ENCODE measurements at regions not wholly inside any gene's neighbourhood (a gene's known extent, or its start where the extent isn't known, plus 50 kb on each side); places are given as distances from the start of the nearest gene placed in this dataset.

DNA sequence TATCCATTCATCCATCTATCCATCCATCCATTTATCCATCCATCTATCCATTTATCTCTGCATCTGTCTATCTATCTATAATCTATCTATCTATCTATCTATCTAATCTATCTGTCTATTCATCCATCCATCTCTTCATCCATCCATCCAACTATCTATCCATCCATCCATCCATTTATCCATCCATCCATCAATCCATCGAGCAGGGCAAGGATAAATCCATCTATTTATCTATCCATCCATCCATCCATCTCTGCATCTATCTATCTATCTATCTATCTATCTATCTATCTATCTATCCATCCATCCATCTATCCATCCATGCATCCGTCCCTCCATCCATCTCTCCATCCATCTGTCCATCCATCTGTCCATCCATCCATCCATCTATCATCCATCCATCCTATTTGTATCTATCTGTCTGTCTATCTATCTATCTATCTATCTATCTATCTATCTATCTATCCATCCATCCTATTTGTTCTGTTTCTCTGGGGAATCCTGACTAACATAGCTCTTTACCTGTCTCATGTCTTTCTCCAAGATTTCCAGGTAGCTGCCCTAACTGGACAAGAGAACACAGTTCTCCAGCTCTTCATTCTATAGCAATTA lies 198.1 kb downstream of the FOXO1 start:
- TF ChIP-seq, protein P1, sequence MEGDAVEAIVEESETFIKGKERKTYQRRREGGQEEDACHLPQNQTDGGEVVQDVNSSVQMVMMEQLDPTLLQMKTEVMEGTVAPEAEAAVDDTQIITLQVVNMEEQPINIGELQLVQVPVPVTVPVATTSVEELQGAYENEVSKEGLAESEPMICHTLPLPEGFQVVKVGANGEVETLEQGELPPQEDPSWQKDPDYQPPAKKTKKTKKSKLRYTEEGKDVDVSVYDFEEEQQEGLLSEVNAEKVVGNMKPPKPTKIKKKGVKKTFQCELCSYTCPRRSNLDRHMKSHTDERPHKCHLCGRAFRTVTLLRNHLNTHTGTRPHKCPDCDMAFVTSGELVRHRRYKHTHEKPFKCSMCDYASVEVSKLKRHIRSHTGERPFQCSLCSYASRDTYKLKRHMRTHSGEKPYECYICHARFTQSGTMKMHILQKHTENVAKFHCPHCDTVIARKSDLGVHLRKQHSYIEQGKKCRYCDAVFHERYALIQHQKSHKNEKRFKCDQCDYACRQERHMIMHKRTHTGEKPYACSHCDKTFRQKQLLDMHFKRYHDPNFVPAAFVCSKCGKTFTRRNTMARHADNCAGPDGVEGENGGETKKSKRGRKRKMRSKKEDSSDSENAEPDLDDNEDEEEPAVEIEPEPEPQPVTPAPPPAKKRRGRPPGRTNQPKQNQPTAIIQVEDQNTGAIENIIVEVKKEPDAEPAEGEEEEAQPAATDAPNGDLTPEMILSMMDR (IDR thresholded peaks at IDR 0.05; ENCODE audit: insufficient read depth, low read length, poor library complexity, severe bottlenecking), result no peak
- TF ChIP-seq EZH2phosphoT487 (conservative IDR thresholded peaks at IDR 0.05; ENCODE audit: low read length), result no peak

Data from SU-DHL-6 (cell line).